GM23338 (cell line): ENCODE measurements at regions not wholly inside any gene's neighbourhood (a gene's known extent, or its start where the extent isn't known, plus 50 kb on each side); places are given as distances from the start of the nearest gene placed in this dataset.

Source experiments
- ATAC-seq: fragments of 200-7000 bp; cut with Tn5 transposase; 3 replicates; pipeline ENCODE4 v1.9.1; 2020
- DNase-seq: peaks from one replicate; pipeline ENCODE4 v3.0.0-alpha.2; 2015; ENCODE audit warnings: low spot score
- H2AFZ ChIP-seq: fragments of 200-600 bp; sonication (generic); 2 replicates; pipeline ENCODE4 v1.8.0; 2016; ENCODE audit warnings: antibody characterized with exemption, mild to moderate bottlenecking, moderate library complexity
- H3F3A ChIP-seq: fragments of 200-600 bp; sonication (generic); replicated peaks from 2 replicates; pipeline ENCODE4 v1.8.0; 2017; ENCODE audit warnings: antibody characterized with exemption, mixed run types, low read depth
- H3K27ac ChIP-seq: fragments of 200-600 bp; sonication (generic); 2 replicates; pipeline ENCODE4 v1.6.1; 2016; ENCODE audit warnings: low read depth
- H3K27me3 ChIP-seq: fragments of 200-600 bp; sonication (generic); 2 replicates; pipeline ENCODE4 v1.8.0; 2016; ENCODE audit warnings: mild to moderate bottlenecking, mixed run types, moderate library complexity; ENCODE audit not compliant: insufficient read depth
- H3K36me3 ChIP-seq: fragments of 200-600 bp; sonication (generic); 2 replicates; pipeline ENCODE4 v1.8.0; 2016; ENCODE audit warnings: mild to moderate bottlenecking; ENCODE audit not compliant: insufficient read depth
- H3K4me1 ChIP-seq: fragments of 200-600 bp; sonication (generic); 2 replicates; pipeline ENCODE4 v1.8.0; 2016; ENCODE audit warnings: mild to moderate bottlenecking, moderate library complexity; ENCODE audit not compliant: insufficient read depth
- H3K4me2 ChIP-seq: fragments of 200-600 bp; sonication (generic); 2 replicates; pipeline ENCODE4 v1.7.1; 2017; ENCODE audit warnings: mixed run types
- H3K4me3 ChIP-seq: fragments of 200-600 bp; sonication (generic); 2 replicates; pipeline ENCODE4 v1.6.1; 2016; ENCODE audit warnings: mixed run types
- H3K79me2 ChIP-seq: fragments of 200-600 bp; sonication (generic); replicated peaks from 2 replicates; pipeline ENCODE4 v1.8.0; 2017; ENCODE audit warnings: mild to moderate bottlenecking; ENCODE audit not compliant: insufficient read depth
- H3K9me2 ChIP-seq: fragments of 200-600 bp; sonication (generic); 2 replicates; pipeline ENCODE4 v1.8.0; 2017; ENCODE audit not compliant: insufficient read depth
- H4K20me1 ChIP-seq: fragments of 200-600 bp; sonication (generic); replicated peaks from 2 replicates; pipeline ENCODE4 v1.8.0; 2017; ENCODE audit warnings: mild to moderate bottlenecking; ENCODE audit not compliant: insufficient read depth
- H3K27ac Mint-ChIP-seq: 2 replicates; pipeline ENCODE4 v1.8.0; 2020; ENCODE audit warnings: inconsistent platforms, mild to moderate bottlenecking, moderate library complexity, mixed read lengths
- H3K27me3 Mint-ChIP-seq: 3 replicates; pipeline ENCODE4 v1.8.0; 2022; ENCODE audit warnings: low read depth, mild to moderate bottlenecking, moderate library complexity, mixed read lengths, inconsistent platforms; ENCODE audit not compliant: insufficient read depth, poor library complexity
- H3K36me3 Mint-ChIP-seq: 3 replicates; pipeline ENCODE4 v1.8.0; 2021; ENCODE audit warnings: low read depth, mild to moderate bottlenecking, inconsistent platforms, moderate library complexity, mixed read lengths
- H3K4me1 Mint-ChIP-seq: 3 replicates; pipeline ENCODE4 v1.8.0; 2020; ENCODE audit warnings: mild to moderate bottlenecking, inconsistent platforms, mixed read lengths
- H3K4me3 Mint-ChIP-seq: 3 replicates; pipeline ENCODE4 v1.8.0; 2021; ENCODE audit warnings: moderate library complexity, mild to moderate bottlenecking, inconsistent platforms, mixed read lengths
- H3K9me3 Mint-ChIP-seq: 3 replicates; pipeline ENCODE4 v1.8.0; 2020; ENCODE audit warnings: moderate library complexity, mild to moderate bottlenecking, inconsistent platforms, mixed read lengths
- CREB1 ChIP-seq: fragments of 250-450 bp; sonication (Bioruptor Pico); IDR thresholded peaks from 2 replicates; pipeline ENCODE4 v1.5.0; 2020; ENCODE audit warnings: low read depth, mild to moderate bottlenecking, moderate library complexity
- CTCF ChIP-seq, 2 experiments: fragments of 200-600 bp in 1 of 2; sonication (generic) in 1 of 2; conservative IDR thresholded peaks; 2 replicates each; pipeline versions ENCODE4 v1.5.1 to v1.6.1; 2016 to 2017; ENCODE audit warnings: antibody characterized with exemption in 2 of 2, low read depth in 2 of 2, mild to moderate bottlenecking in 2 of 2, moderate library complexity in 1 of 2
- JUNB ChIP-seq: IDR thresholded peaks from one replicate; pipeline ENCODE4 v1.6.1; 2016; ENCODE audit warnings: antibody characterized with exemption; ENCODE audit not compliant: unreplicated experiment
- NANOG ChIP-seq: IDR thresholded peaks from 2 replicates; pipeline ENCODE4 v1.6.1; 2016; ENCODE audit warnings: antibody characterized with exemption, borderline replicate concordance
- REST ChIP-seq: IDR thresholded peaks from one replicate; pipeline ENCODE4 v1.6.1; 2018; ENCODE audit warnings: antibody characterized with exemption; ENCODE audit not compliant: unreplicated experiment
- STAT1 ChIP-seq: IDR thresholded peaks from one replicate; pipeline ENCODE4 v1.6.1; 2016; ENCODE audit warnings: antibody characterized with exemption; ENCODE audit not compliant: unreplicated experiment
- ZNF114 ChIP-seq: fragments of 250-450 bp; sonication (Bioruptor Pico); IDR thresholded peaks from 2 replicates; pipeline ENCODE4 v1.5.0; 2020; ENCODE audit warnings: mild to moderate bottlenecking, moderate library complexity
- ZNF331 ChIP-seq: fragments of 250-450 bp; sonication (Bioruptor Pico); IDR thresholded peaks from 2 replicates; pipeline ENCODE4 v1.5.0; 2020; ENCODE audit warnings: low read depth, mild to moderate bottlenecking, moderate library complexity
- ZNF462 ChIP-seq: fragments of 250-450 bp; sonication (Bioruptor Pico); IDR thresholded peaks from 2 replicates; pipeline ENCODE4 v1.5.0; 2020; ENCODE audit warnings: mild to moderate bottlenecking, moderate library complexity

GRCh38 chr12:131628766-131629448, 82.0 kb upstream of the SFSWAP start:
- DNase-seq (no peak), ATAC-seq (no peak)
- Histone ChIP-seq H3F3A (0 out of 2 replicates have a peak, but pooled peaks cover 2% of the 10 kb centered on the region), H3K4me1 (peaks cover 9% of the 10 kb centered on the region; the same call in 1 of the 2 replicates), H3K4me3 (no peak overlapping the region), H3K79me2 (no peaks in the 10 kb centered on the region), H3K4me2 (no peak overlapping the region), H4K20me1 (no peaks in the 10 kb centered on the region), H2AFZ (no peak overlapping the region; the same call in 1 of the 2 replicates), H3K36me3 (no peaks in the 10 kb centered on the region), H3K9me2 (no peaks in the 10 kb centered on the region), H3K27ac (no peak overlapping the region), H3K27me3 (no peaks in the 10 kb centered on the region)
- Mint-ChIP-seq H3K4me1 (peaks cover 35% of the 10 kb centered on the region), H3K36me3 (no peaks in the 10 kb centered on the region), H3K4me3 (no peak overlapping the region), H3K27me3 (no peaks in the 10 kb centered on the region), H3K9me3 (peaks cover 3% of the 10 kb centered on the region; the same call in 1 of the 3 replicates), H3K27ac (no peak overlapping the region)
- TF ChIP-seq ZNF331 (CRISPR knock-in tag), result no peak
- no peak for TF ChIP-seq CTCF (conservative IDR thresholded peaks at IDR 0.05; ENCODE audit: low read depth in 2 of 2)
- no peak for TF ChIP-seq JUNB
- no peak for TF ChIP-seq ZNF114 (CRISPR knock-in tag)
- no peak for TF ChIP-seq NANOG
- no peak for TF ChIP-seq REST
- TF ChIP-seq CREB1, result no peak
- no peak for TF ChIP-seq STAT1
- TF ChIP-seq ZNF462 (CRISPR knock-in tag), result no peak
